K562 (cell line): ENCODE measurements at regions not wholly inside any gene's neighbourhood (a gene's known extent, or its start where the extent isn't known, plus 50 kb on each side); places are given as distances from the start of the nearest gene placed in this dataset.

Experiments used
- ATAC-seq: fragments of 200-7000 bp; cut with Tn5 transposase; 3 replicates; pipeline ENCODE4 v1.9.1; 2020; ENCODE audit warnings: moderate library complexity
- BruUV-seq: library from RNA; stranded (reverse); fragments of 400-500 nt; replicated peaks from 2 replicates; lab custom pipeline; 2021; lab: Mats Ljungman, UMichigan
- CTCF ChIA-PET: fragments of 300-600 bp; formaldehyde crosslinking; extraction: SDS; loops from one replicate; lab custom pipeline; 2021; ENCODE audit warnings: low intra/inter-chr PET ratio; lab: Yijun Ruan, JAX
- POLR2A ChIA-PET: fragments of 300-600, 350-650 bp; sonication (Branson Sonifier 250); formaldehyde crosslinking; extraction: SDS; loops from one replicate; lab custom pipeline; 2021; ENCODE audit warnings: antibody characterized with exemption, inconsistent platforms; lab: Yijun Ruan, JAX
- DNase-seq, 4 experiments: peaks; one replicate each; pipeline versions ENCODE4 v3.0.0 to v3.0.0-alpha.2; 2011 to 2018; ENCODE audit warnings: low spot score in 3 of 4, mixed read lengths in 3 of 4; ENCODE audit errors: extremely low read depth in 1 of 4
- FAIRE-seq: peaks from 2 replicates; lab custom pipeline; 2011; peaks lifted over from hg19 to GRCh38; lab: Jason Lieb, UNC
- H2AFZ ChIP-seq: 2 replicates; pipeline ENCODE4 v1.6.0; 2011; ENCODE audit warnings: low read depth, low read length, control low read depth, inconsistent platforms
- H3K27ac ChIP-seq: fragments of 200-600 bp; 3 replicates; pipeline ENCODE4 v1.8.0; 2011; ENCODE audit warnings: low read depth, mild to moderate bottlenecking, control low read depth, inconsistent platforms, low read length, moderate library complexity, mixed read lengths; ENCODE audit errors: extremely low read depth
- H3K27me3 ChIP-seq, 2 experiments: fragments of 300-600 bp in 1 of 2; 2 replicates in 1 of 2; 3 replicates in 1 of 2; pipeline versions ENCODE4 v1.6.0 to v1.8.0; 2011; ENCODE audit warnings: inconsistent platforms in 2 of 2, low read length in 2 of 2, mild to moderate bottlenecking in 1 of 2, mixed read lengths in 1 of 2, moderate library complexity in 1 of 2; ENCODE audit not compliant: control insufficient read depth in 2 of 2, insufficient read depth in 2 of 2
- H3K36me3 ChIP-seq: fragments of 300-600 bp; 3 replicates; pipeline ENCODE4 v1.8.0; 2011; ENCODE audit warnings: mild to moderate bottlenecking, low read length, inconsistent platforms; ENCODE audit not compliant: control insufficient read depth, insufficient read depth
- H3K4me1 ChIP-seq, 2 experiments: fragments of 200-600 bp in 1 of 2; replicated peaks in 1 of 2; 2 replicates in 1 of 2; 3 replicates in 1 of 2; pipeline versions ENCODE4 v1.5.1 to v1.8.0; 2011; ENCODE audit warnings: inconsistent platforms in 2 of 2, low read length in 2 of 2, mild to moderate bottlenecking in 1 of 2, mixed read lengths in 1 of 2, moderate library complexity in 1 of 2; ENCODE audit not compliant: control insufficient read depth in 2 of 2, insufficient read depth in 2 of 2
- H3K4me2 ChIP-seq: 2 replicates; pipeline ENCODE4 v1.6.1; 2011; ENCODE audit warnings: low read length, control low read depth, inconsistent platforms, mixed read lengths; ENCODE audit not compliant: insufficient read depth
- H3K4me3 ChIP-seq: fragments of 200-600 bp; sonication (generic), shearing (Covaris generic); 2 replicates; pipeline ENCODE4 v1.5.1; 2016; ENCODE audit warnings: control low read depth, inconsistent platforms
- H3K79me2 ChIP-seq: fragments of 200-600 bp; 3 replicates; pipeline ENCODE4 v1.8.0; 2011; ENCODE audit warnings: low read length, inconsistent platforms; ENCODE audit not compliant: control insufficient read depth, insufficient read depth
- H3K9ac ChIP-seq, 2 experiments: 2 replicates each; pipeline versions ENCODE4 v1.6.0 to v1.6.1; 2011; ENCODE audit warnings: low read depth in 2 of 2, low read length in 2 of 2, control low read depth in 1 of 2, inconsistent platforms in 1 of 2, mild to moderate bottlenecking in 1 of 2, mixed read lengths in 1 of 2; ENCODE audit not compliant: insufficient read depth in 1 of 2
- H3K9me1 ChIP-seq: one replicate; pipeline ENCODE4 v1.6.0; 2011; ENCODE audit warnings: inconsistent platforms, mild to moderate bottlenecking, low read length, moderate library complexity; ENCODE audit not compliant: control insufficient read depth, insufficient read depth
- H3K9me3 ChIP-seq: replicated peaks from 2 replicates; pipeline ENCODE4 v1.5.1; 2011; ENCODE audit warnings: low read depth, low read length, inconsistent platforms; ENCODE audit not compliant: control insufficient read depth, insufficient read depth
- H4K20me1 ChIP-seq: replicated peaks from 2 replicates; pipeline ENCODE4 v1.6.1; 2011; ENCODE audit warnings: low read length, inconsistent platforms, mixed read lengths; ENCODE audit not compliant: control insufficient read depth, insufficient read depth
- ARID2 ChIP-seq: fragments of 450-650 bp; IDR thresholded peaks from 2 replicates; pipeline ENCODE4 v1.6.1; 2017; ENCODE audit warnings: antibody characterized with exemption, mild to moderate bottlenecking
- C11orf30 ChIP-seq: fragments of 450-650 bp; IDR thresholded peaks from 2 replicates; pipeline ENCODE4 v1.6.1; 2016; ENCODE audit warnings: low read depth, mild to moderate bottlenecking
- EP300 ChIP-seq: IDR thresholded peaks from 2 replicates; pipeline ENCODE4 v1.6.1; 2012; ENCODE audit warnings: low read length, improper control_type of control experiment
- HBP1 ChIP-seq: fragments of 450-650 bp; formaldehyde crosslinking; IDR thresholded peaks from 2 replicates; pipeline ENCODE4 v1.4.0; 2022; ENCODE audit warnings: missing genetic modification characterization
- KLF13 ChIP-seq: fragments of 450-650 bp; IDR thresholded peaks from 2 replicates; pipeline ENCODE4 v1.6.1; 2016; ENCODE audit warnings: missing genetic modification characterization, low read depth, mild to moderate bottlenecking, missing compliant biosample characterization, moderate library complexity, borderline replicate concordance
- MAFF ChIP-seq: IDR thresholded peaks from 2 replicates; pipeline ENCODE4 v1.6.1; 2012; ENCODE audit warnings: low read length, improper control_type of control experiment
- MAFK ChIP-seq: IDR thresholded peaks from 2 replicates; pipeline ENCODE4 v1.6.1; 2011; ENCODE audit warnings: low read length, improper control_type of control experiment
- NR2F6 ChIP-seq: fragments of 450-650 bp; formaldehyde crosslinking; IDR thresholded peaks from 2 replicates; pipeline ENCODE4 v1.4.0; 2020; ENCODE audit warnings: mild to moderate bottlenecking
- PTBP1 ChIP-seq: fragments of 200-400 bp; formaldehyde crosslinking; IDR thresholded peaks from 2 replicates; pipeline ENCODE4 v1.6.1; 2017; ENCODE audit warnings: low read depth, low read length
- SMAD3 ChIP-seq: fragments of 450-650 bp; formaldehyde crosslinking; conservative IDR thresholded peaks from 2 replicates; pipeline ENCODE4 v1.4.0; 2020; ENCODE audit warnings: mild to moderate bottlenecking
- ZFP30 ChIP-seq: fragments of 250-450 bp; sonication (Bioruptor Pico); IDR thresholded peaks from 2 replicates; pipeline ENCODE4 v1.8.0; 2022; ENCODE audit warnings: moderate library complexity, mild to moderate bottlenecking, inconsistent platforms, borderline replicate concordance
- ZNF239 ChIP-seq: fragments of 250-450 bp; sonication (Bioruptor Pico); IDR thresholded peaks from 2 replicates; pipeline ENCODE4 v1.4.0; 2020; ENCODE audit warnings: mild to moderate bottlenecking
- ZNF316 ChIP-seq: fragments of 450-650 bp; IDR thresholded peaks from 2 replicates; pipeline ENCODE4 v1.6.1; 2016
- WGBS: fragments of 100-300 bp; shearing (Covaris generic); methylation state at CpG from one replicate; pipeline ENCODE4 v1.1.6; 2016; ENCODE audit warnings: low coverage, mixed read lengths; ENCODE audit not compliant: insufficient coverage; ENCODE audit errors: missing lambda C conversion rate; 5-methylcytosine and 5-hydroxymethylcytosine counted together
- in situ Hi-C: fragments of 300-500 bp; cut with MboI; formaldehyde crosslinking; loops from 4 replicates; pipeline ENCODE4 v1.15.0; 2018; ENCODE audit warnings: inconsistent platforms, mixed read lengths
- intact Hi-C: fragments of 100-400 bp; cut with micrococcal nuclease; formaldehyde crosslinking; loops from 2 replicates; pipeline ENCODE4 v1.14.2; 2022

- Histone ChIP-seq H4K20me1 (no peaks in the 10 kb centered on the region), H3K4me2 (no peak overlapping the region), H3K27ac (no peak overlapping the region), H3K79me2 (no peaks in the 10 kb centered on the region), H3K27me3 (no peaks in the 10 kb centered on the region), H3K36me3 (no peaks in the 10 kb centered on the region), H3K9ac (no peak overlapping the region), H2AFZ (no peak overlapping the region), H3K4me1 (no peaks in the 10 kb centered on the region), H3K9me1 (no peaks in the 10 kb centered on the region), H3K9me3 (no peaks in the 10 kb centered on the region), H3K4me3 (no peak overlapping the region)
- in situ Hi-C loops: no loop called here
- FAIRE-seq (no peak), ATAC-seq (no peak), DNase-seq (no peak)
- no TSS peak for BruUV-seq
- WGBS: 0% methylated on average over 2 of the region's 2 CpGs
- intact Hi-C loops: no loop called here
- TF ChIP-seq ZFP30 (CRISPR knock-in tag) (no peak), EP300 (no peak), KLF13 (tag) (no peak), MAFF (peak; percentile 49), MAFK (0 out of 2 replicates have a peak, but pooled peaks have one; percentile 33), HBP1 (CRISPR knock-in tag) (no peak), ZNF239 (CRISPR knock-in tag) (no peak), ZNF316 (peak; percentile 66), NR2F6 (CRISPR knock-in tag) (no peak), PTBP1 (no peak), SMAD3 (CRISPR knock-in tag) (no peak), ARID2 (no peak), C11orf30 (peak; percentile 66)
- ChIA-PET CTCF (no interaction called here), POLR2A (no interaction called here)
Observed at GRCh38 chr1:219358080-219358479, 184.4 kb downstream of the LYPLAL1 start.
